ENCODE measurements at regions not wholly inside any gene's neighbourhood (a gene's known extent, or its start where the extent isn't known, plus 50 kb on each side); places are given as distances from the start of the nearest gene placed in this dataset.

- TF ChIP-seq CTCF (IDR thresholded peaks at IDR 0.05; ENCODE audit: low read length) (no peak), EZH2 (optimal IDR thresholded peaks at IDR 0.05; ENCODE audit: low read depth, low read length) (no peak)
Observed at GRCh38 chr1:221947731-221948130, 205.8 kb upstream of the DUSP10 start.
